ENCODE measurements at regions not wholly inside any gene's neighbourhood (a gene's known extent, or its start where the extent isn't known, plus 50 kb on each side); places are given as distances from the start of the nearest gene placed in this dataset.

GRCh38 chr3:140856905-140857304 is 84.7 kb upstream of the SLC25A36 start:
- H3K79me2 ChIP-seq (ENCODE audit: control insufficient read depth, insufficient read depth, low read length), result no peaks in the 10 kb centered on the region
- no peaks in the 10 kb centered on the region for H3K27me3 ChIP-seq (ENCODE audit: control insufficient read depth, extremely low read depth, insufficient read depth, low read length)
- no peak for FAIRE-seq
- dilution Hi-C loops (cut with MboI; ENCODE audit: extremely low pct_ligation_motif_present, low sequenced_read_pairs), result no loop called here
- H4K20me1 ChIP-seq (ENCODE audit: control insufficient read depth, extremely low read depth, insufficient read depth, low read length), result no peaks in the 10 kb centered on the region
- TF ChIP-seq CTCF (optimal IDR thresholded peaks at IDR 0.05 in 1 of 3, IDR thresholded peaks at IDR 0.05 in 1 of 3, conservative IDR thresholded peaks at IDR 0.05 in 1 of 3; ENCODE audit: extremely low read depth in 1 of 3, insufficient read depth in 2 of 3, low read length in 3 of 3), result no peak
- TF ChIP-seq EZH2 (IDR thresholded peaks at IDR 0.05; ENCODE audit: low read length), result no peak
- no peak overlapping the region for H3K4me3 ChIP-seq (ENCODE audit: control insufficient read depth in 2 of 3, extremely low read depth in 1 of 3, insufficient read depth in 2 of 3, low read depth in 1 of 3, low read length in 3 of 3)
- no peaks in the 10 kb centered on the region for H3K36me3 ChIP-seq (ENCODE audit: control insufficient read depth in 2 of 2, extremely low read depth in 1 of 2, insufficient read depth in 2 of 2, low read length in 2 of 2)
- no peaks in the 10 kb centered on the region for H3K9me1 ChIP-seq (ENCODE audit: control insufficient read depth, extremely low read depth, insufficient read depth, low read length)
- no peaks in the 10 kb centered on the region for H3K4me1 ChIP-seq (ENCODE audit: control insufficient read depth, extremely low read depth, insufficient read depth, low read length)
- no peak overlapping the region for H3K27ac ChIP-seq (ENCODE audit: control insufficient read depth, insufficient read depth, low read length)
- DNase-seq (ENCODE audit: low read depth, low spot score), result no peak
- no peak overlapping the region for H2AFZ ChIP-seq (ENCODE audit: control insufficient read depth, low read length)
- H3K9me3 ChIP-seq (ENCODE audit: control insufficient read depth, low read depth, low read length), result no peaks in the 10 kb centered on the region
- no peak overlapping the region for H3K9ac ChIP-seq (ENCODE audit: control insufficient read depth, extremely low read depth, insufficient read depth, low read length)
- H3K4me2 ChIP-seq (ENCODE audit: control insufficient read depth, extremely low read depth, insufficient read depth, low read depth, low read length), result no peak overlapping the region

DNA sequence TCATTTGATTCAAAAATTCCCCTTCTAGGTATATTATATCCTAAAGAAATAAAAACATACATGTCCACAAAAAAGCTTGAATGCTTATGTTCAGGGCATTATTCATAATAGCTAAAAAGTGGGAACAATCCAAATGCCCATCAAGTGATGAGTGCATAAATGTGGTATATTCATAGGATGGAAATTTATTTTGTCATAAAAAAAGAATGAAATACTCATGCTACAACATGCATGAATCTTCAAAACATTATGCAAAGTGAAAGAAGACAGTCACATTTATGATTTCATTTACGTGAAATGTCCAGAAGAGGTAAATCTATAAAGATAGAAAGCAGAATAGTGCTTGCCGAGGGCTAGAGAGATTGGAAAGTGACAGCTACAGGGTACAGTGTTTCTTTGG is 83.6 kb upstream of the SLC25A36 start:
- no peaks in the 10 kb centered on the region for H3K27me3 ChIP-seq (ENCODE audit: control insufficient read depth, extremely low read depth, insufficient read depth, low read length)
- no peak overlapping the region for H2AFZ ChIP-seq (ENCODE audit: control insufficient read depth, low read length)
- H3K36me3 ChIP-seq (ENCODE audit: control insufficient read depth in 2 of 2, extremely low read depth in 1 of 2, insufficient read depth in 2 of 2, low read length in 2 of 2), result no peaks in the 10 kb centered on the region
- no peaks in the 10 kb centered on the region for H3K9me1 ChIP-seq (ENCODE audit: control insufficient read depth, extremely low read depth, insufficient read depth, low read length)
- no peaks in the 10 kb centered on the region for H4K20me1 ChIP-seq (ENCODE audit: control insufficient read depth, extremely low read depth, insufficient read depth, low read length)
- H3K9me3 ChIP-seq (ENCODE audit: control insufficient read depth, low read depth, low read length), result no peaks in the 10 kb centered on the region
- FAIRE-seq, result no peak
- H3K4me1 ChIP-seq (ENCODE audit: control insufficient read depth, extremely low read depth, insufficient read depth, low read length), result no peaks in the 10 kb centered on the region
- H3K27ac ChIP-seq (ENCODE audit: control insufficient read depth, insufficient read depth, low read length), result no peak overlapping the region
- H3K9ac ChIP-seq (ENCODE audit: control insufficient read depth, extremely low read depth, insufficient read depth, low read length), result no peak overlapping the region
- TF ChIP-seq CTCF (optimal IDR thresholded peaks at IDR 0.05 in 1 of 3, IDR thresholded peaks at IDR 0.05 in 1 of 3, conservative IDR thresholded peaks at IDR 0.05 in 1 of 3; ENCODE audit: extremely low read depth in 1 of 3, insufficient read depth in 2 of 3, low read length in 3 of 3) (no peak), EZH2 (IDR thresholded peaks at IDR 0.05; ENCODE audit: low read length) (no peak)
- H3K4me2 ChIP-seq (ENCODE audit: control insufficient read depth, extremely low read depth, insufficient read depth, low read depth, low read length), result no peak overlapping the region
- no peak overlapping the region for H3K4me3 ChIP-seq (ENCODE audit: control insufficient read depth in 2 of 3, extremely low read depth in 1 of 3, insufficient read depth in 2 of 3, low read depth in 1 of 3, low read length in 3 of 3)
- DNase-seq (ENCODE audit: low read depth, low spot score), result no peak
- dilution Hi-C loops (cut with MboI; ENCODE audit: extremely low pct_ligation_motif_present, low sequenced_read_pairs), result no loop called here
- H3K79me2 ChIP-seq (ENCODE audit: control insufficient read depth, insufficient read depth, low read length), result no peaks in the 10 kb centered on the region

All from keratinocyte (primary cell).